GM12891 (cell line): ENCODE measurements at regions not wholly inside any gene's neighbourhood (a gene's known extent, or its start where the extent isn't known, plus 50 kb on each side); places are given as distances from the start of the nearest gene placed in this dataset.

Experiments
- DNase-seq: peaks from one replicate; pipeline ENCODE4 v3.0.0; 2011; ENCODE audit warnings: low spot score; ENCODE audit not compliant: insufficient read length
- FAIRE-seq: peaks from 2 replicates; lab custom pipeline; 2011; peaks lifted over from hg19 to GRCh38; lab: Jason Lieb, UNC
- PAX5 ChIP-seq: IDR thresholded peaks from 2 replicates; pipeline ENCODE4 v1.6.1; 2011; ENCODE audit warnings: low read length, moderate library complexity, mild to moderate bottlenecking; ENCODE audit not compliant: insufficient read depth, severe bottlenecking
- POLR2A ChIP-seq: IDR thresholded peaks from 2 replicates; pipeline ENCODE4 v1.6.1; 2011; ENCODE audit warnings: low read depth, low read length, control low read depth
- POLR2AphosphoS5 ChIP-seq: IDR thresholded peaks from 2 replicates; pipeline ENCODE4 v1.6.1; 2011; ENCODE audit warnings: low read depth, low read length, control low read depth
- POU2F2 ChIP-seq: IDR thresholded peaks from 2 replicates; pipeline ENCODE4 v1.6.1; 2011; ENCODE audit warnings: low read depth, mild to moderate bottlenecking, control low read depth, low read length, moderate library complexity
- SPI1 ChIP-seq: IDR thresholded peaks from 2 replicates; pipeline ENCODE4 v1.6.1; 2011; ENCODE audit warnings: low read depth, low read length, control low read depth
- TAF1 ChIP-seq: IDR thresholded peaks from 2 replicates; pipeline ENCODE4 v1.6.1; 2011; ENCODE audit warnings: low read depth, low read length, control low read depth

- no peak for DNase-seq
- FAIRE-seq: no peak
- TF ChIP-seq PAX5 (no peak), POLR2A (no peak), POLR2AphosphoS5 (no peak), TAF1 (no peak), POU2F2 (no peak), SPI1 (no peak)
These were observed 87.8 kb upstream of the PCBD1 start for GRCh38 chr10:70976063-70976695.

- no peak for DNase-seq
- no peak for FAIRE-seq
- TF ChIP-seq PAX5: no peak
These were observed 89.3 kb upstream of the PCBD1 start for GRCh38 chr10:70977625-70978024.

- DNase-seq (no peak), FAIRE-seq (no peak)
- no peak for TF ChIP-seq TAF1
- no peak for TF ChIP-seq POU2F2
- TF ChIP-seq POLR2A: no peak
- TF ChIP-seq SPI1: no peak
- TF ChIP-seq POLR2AphosphoS5: no peak
- TF ChIP-seq PAX5: no peak
These were observed 89.8 kb upstream of the PCBD1 start for GRCh38 chr10:70978181-70978580.

GRCh38 chr10:70978816-70979480 lies 90.6 kb upstream of the PCBD1 start:
- FAIRE-seq (no peak), DNase-seq (no peak)
- no peak for TF ChIP-seq TAF1
- no peak for TF ChIP-seq POLR2A

GRCh38 chr10:70980687-70981086 lies 92.3 kb upstream of the PCBD1 start:
- DNase-seq: no peak
- FAIRE-seq: no peak
- no peak for TF ChIP-seq TAF1
- TF ChIP-seq POLR2A: no peak
- no peak for TF ChIP-seq SPI1
- no peak for TF ChIP-seq POLR2AphosphoS5
- TF ChIP-seq POU2F2: no peak
- TF ChIP-seq PAX5: no peak

- DNase-seq (no peak), FAIRE-seq (no peak)
- TF ChIP-seq PAX5: no peak
- no peak for TF ChIP-seq POLR2A
- TF ChIP-seq TAF1: no peak
- TF ChIP-seq POU2F2: no peak
- TF ChIP-seq SPI1: peak; percentile 20; the same call in 1 of the 2 replicates
- TF ChIP-seq POLR2AphosphoS5: no peak
These were observed 92.9 kb upstream of the PCBD1 start for GRCh38 chr10:70981171-70981836.

GRCh38 chr10:70981936-70982335 lies 93.6 kb upstream of the PCBD1 start:
- TF ChIP-seq POLR2A: no peak
- TF ChIP-seq SPI1: no peak
- TF ChIP-seq POLR2AphosphoS5: no peak
- TF ChIP-seq PAX5: no peak
- no peak for TF ChIP-seq POU2F2
- no peak for TF ChIP-seq TAF1
- FAIRE-seq (no peak), DNase-seq (no peak)

GRCh38 chr10:70982443-70982842 lies 94.1 kb upstream of the PCBD1 start:
- DNase-seq (peak; percentile 41), FAIRE-seq (peak; percentile 96)
- TF ChIP-seq PAX5: no peak

GRCh38 chr10:70984986-70985722 lies 96.8 kb upstream of the PCBD1 start:
- no peak for TF ChIP-seq POU2F2
- TF ChIP-seq PAX5: no peak
- FAIRE-seq: no peak
- no peak for DNase-seq

GRCh38 chr10:70985824-70986622 lies 97.7 kb upstream of the PCBD1 start:
- TF ChIP-seq SPI1 (no peak), POLR2AphosphoS5 (no peak), PAX5 (no peak), TAF1 (no peak), POU2F2 (no peak), POLR2A (no peak)
- no peak for FAIRE-seq
- DNase-seq: no peak
